D721Med (cell line): ENCODE measurements at regions not wholly inside any gene's neighbourhood (a gene's known extent, or its start where the extent isn't known, plus 50 kb on each side); places are given as distances from the start of the nearest gene placed in this dataset.
"Not testable (repeated sequence)": the region's sequence is repeated elsewhere in the genome, so short reads cannot be mapped to it uniquely, and the experiment has no call there.

Experiments used
- DNase-seq: peaks from one replicate; pipeline ENCODE4 v3.0.0; 2011; ENCODE audit warnings: low spot score; ENCODE audit not compliant: insufficient read length
- FAIRE-seq: peaks from 2 replicates; lab custom pipeline; 2011; peaks lifted over from hg19 to GRCh38; lab: Jason Lieb, UNC
- CTCF ChIP-seq: IDR thresholded peaks from 2 replicates; pipeline ENCODE4 v1.5.1; 2012; ENCODE audit warnings: mild to moderate bottlenecking, control low read depth; ENCODE audit not compliant: insufficient read depth; ENCODE audit errors: missing control alignments

GRCh38 chr6:71007298-71007697 lies 50.4 kb upstream of the B3GAT2 start:
- not testable (repeated sequence) for FAIRE-seq, DNase-seq

- no peak for TF ChIP-seq CTCF
- FAIRE-seq, result no peak
- no peak for DNase-seq
Measured at GRCh38 chr6:71011871-71012371, 55.1 kb upstream of the B3GAT2 start.

GRCh38 chr6:71012866-71013469 lies 56.1 kb upstream of the B3GAT2 start:
- FAIRE-seq (peak; percentile 83), DNase-seq (no peak)
- TF ChIP-seq CTCF, result peak; percentile 85

GRCh38 chr6:71015392-71015791 lies 58.5 kb upstream of the B3GAT2 start:
- DNase-seq (no peak), FAIRE-seq (no peak)
- no peak for TF ChIP-seq CTCF

- TF ChIP-seq CTCF, result no peak
Measured at GRCh38 chr6:71028236-71028876, 71.5 kb upstream of the B3GAT2 start.

GRCh38 chr6:71028877-71029252 lies 72.0 kb upstream of the B3GAT2 start:
- no peak for TF ChIP-seq CTCF
- DNase-seq (no peak), FAIRE-seq (no peak)

More at GRCh38 chr6:71028236-71028876, 71.5 kb upstream of the B3GAT2 start:
- no peak for DNase-seq
- no peak for FAIRE-seq

- TF ChIP-seq CTCF, result no peak
- no peak for FAIRE-seq
- no peak for DNase-seq
Measured at GRCh38 chr6:71029555-71029954, 72.7 kb upstream of the B3GAT2 start.
